ENCODE measurements at regions not wholly inside any gene's neighbourhood (a gene's known extent, or its start where the extent isn't known, plus 50 kb on each side); places are given as distances from the start of the nearest gene placed in this dataset.

DNA sequence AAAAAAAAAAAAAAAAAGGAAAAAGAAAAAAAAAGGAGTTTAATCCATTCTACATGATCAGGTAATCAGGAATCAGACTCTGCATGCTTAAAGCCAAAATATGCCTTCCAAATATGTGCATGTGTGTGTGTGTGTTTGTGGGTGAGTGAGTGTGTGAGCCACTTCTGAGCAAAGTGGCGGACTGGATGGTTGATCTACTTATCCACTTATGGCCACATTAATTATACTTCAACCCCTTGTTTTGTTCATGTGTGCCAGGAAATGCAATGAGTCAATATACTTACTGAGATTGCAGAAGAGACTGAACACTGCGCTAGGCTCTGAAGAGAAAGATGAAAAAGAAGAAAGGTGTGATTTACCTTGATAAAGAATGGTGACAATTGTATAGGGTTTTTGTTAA, 586.5 kb upstream of the NXPH2 start:
- Histone ChIP-seq H3K9me3 (ENCODE audit: control extremely low read depth in 1 of 3, control insufficient read depth in 2 of 3, insufficient read depth in 1 of 3, low read length in 2 of 3) (peaks cover 0 to 2% (median 0%) of the 10 kb centered on the region in 3 donors), H3K4me1 (ENCODE audit: control insufficient read depth in 2 of 2, insufficient read depth in 2 of 2, low read length in 2 of 2) (no peaks in the 10 kb centered on the region), H3K36me3 (replicated peaks in 1 of 2; ENCODE audit: control extremely low read depth in 1 of 2, control insufficient read depth in 1 of 2, extremely low read depth in 1 of 2, insufficient read depth in 2 of 2, low read length in 1 of 2) (no peaks in the 10 kb centered on the region), H4K20me1 (ENCODE audit: control insufficient read depth, insufficient read depth, low read length, poor library complexity, severe bottlenecking) (no peaks in the 10 kb centered on the region), H3K27ac (ENCODE audit: low read length in 2 of 2) (no peak overlapping the region), H3K9ac (ENCODE audit: low read length) (no peak overlapping the region), H2AFZ (ENCODE audit: insufficient read depth, low read depth, low read length, poor library complexity, severe bottlenecking) (no peak overlapping the region), H3K79me2 (ENCODE audit: control insufficient read depth, insufficient read depth, low read length) (no peaks in the 10 kb centered on the region), H3K27me3 (replicated peaks in 1 of 4; ENCODE audit: control extremely low read depth in 1 of 4, control insufficient read depth in 3 of 4, insufficient read depth in 4 of 4, low read length in 3 of 4) (no peaks in the 10 kb centered on the region), H3K4me3 (ENCODE audit: control extremely low read depth in 1 of 5, extremely low read depth in 1 of 5, insufficient read depth in 1 of 5, low read depth in 2 of 5, low read length in 4 of 5) (no peak overlapping the region), H3K4me2 (replicated peaks; ENCODE audit: low read depth, low read length, poor library complexity, severe bottlenecking) (no peak overlapping the region)
- ChIA-PET CTCF (no interaction called here), POLR2A (no interaction called here)
- no peak overlapping the region for H3K4me3 Mint-ChIP-seq
- H3K9me3 Mint-ChIP-seq (ENCODE audit: insufficient read depth): no peaks in the 10 kb centered on the region
- H3K4me1 Mint-ChIP-seq: no peaks in the 10 kb centered on the region
- DNase-seq: no peak
- WGBS (ENCODE audit: insufficient coverage): 100% methylated on average over 1 of the region's 2 CpGs
- ATAC-seq (ENCODE audit: low read depth): no peak
- no peaks in the 10 kb centered on the region for H3K27me3 Mint-ChIP-seq
- no peak for TF ChIP-seq EZH2 (IDR thresholded peaks at IDR 0.05; ENCODE audit: borderline replicate concordance, insufficient read depth, low read depth, low read length, poor library complexity, severe bottlenecking)
- TF ChIP-seq, protein P1, sequence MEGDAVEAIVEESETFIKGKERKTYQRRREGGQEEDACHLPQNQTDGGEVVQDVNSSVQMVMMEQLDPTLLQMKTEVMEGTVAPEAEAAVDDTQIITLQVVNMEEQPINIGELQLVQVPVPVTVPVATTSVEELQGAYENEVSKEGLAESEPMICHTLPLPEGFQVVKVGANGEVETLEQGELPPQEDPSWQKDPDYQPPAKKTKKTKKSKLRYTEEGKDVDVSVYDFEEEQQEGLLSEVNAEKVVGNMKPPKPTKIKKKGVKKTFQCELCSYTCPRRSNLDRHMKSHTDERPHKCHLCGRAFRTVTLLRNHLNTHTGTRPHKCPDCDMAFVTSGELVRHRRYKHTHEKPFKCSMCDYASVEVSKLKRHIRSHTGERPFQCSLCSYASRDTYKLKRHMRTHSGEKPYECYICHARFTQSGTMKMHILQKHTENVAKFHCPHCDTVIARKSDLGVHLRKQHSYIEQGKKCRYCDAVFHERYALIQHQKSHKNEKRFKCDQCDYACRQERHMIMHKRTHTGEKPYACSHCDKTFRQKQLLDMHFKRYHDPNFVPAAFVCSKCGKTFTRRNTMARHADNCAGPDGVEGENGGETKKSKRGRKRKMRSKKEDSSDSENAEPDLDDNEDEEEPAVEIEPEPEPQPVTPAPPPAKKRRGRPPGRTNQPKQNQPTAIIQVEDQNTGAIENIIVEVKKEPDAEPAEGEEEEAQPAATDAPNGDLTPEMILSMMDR (IDR thresholded peaks at IDR 0.05): no peak
- H3K27ac Mint-ChIP-seq: no peak overlapping the region
- intact Hi-C loops (cut with micrococcal nuclease): no loop called here

DNA sequence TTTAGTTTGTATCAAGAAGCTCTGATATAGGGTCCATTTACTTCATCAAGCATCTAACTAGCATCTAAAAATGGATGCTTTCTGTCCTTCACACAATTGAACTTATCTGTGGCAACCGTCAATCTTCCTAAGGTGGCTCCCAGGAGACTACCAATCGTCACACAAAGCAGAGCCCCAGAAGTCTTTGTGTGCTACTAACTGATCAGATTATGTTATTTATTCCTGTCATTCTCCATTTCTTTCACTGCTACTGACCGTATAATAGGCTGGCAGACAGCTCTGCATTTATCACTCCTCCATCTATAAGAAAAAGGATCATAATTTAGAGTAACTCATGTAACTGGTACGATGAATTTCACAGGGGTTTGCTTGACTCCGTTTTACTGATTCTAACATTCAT, 585.0 kb upstream of the NXPH2 start:
- POLR2A ChIA-PET: no interaction called here
- no peak for TF ChIP-seq EZH2 (IDR thresholded peaks at IDR 0.05; ENCODE audit: borderline replicate concordance, insufficient read depth, low read depth, low read length, poor library complexity, severe bottlenecking)
- TF ChIP-seq, protein P1 (IDR thresholded peaks at IDR 0.05): no peak
- H3K27ac Mint-ChIP-seq: no peak overlapping the region
- Histone ChIP-seq H3K4me3 (ENCODE audit: control extremely low read depth in 1 of 5, extremely low read depth in 1 of 5, insufficient read depth in 1 of 5, low read depth in 2 of 5, low read length in 4 of 5) (no peak overlapping the region), H4K20me1 (ENCODE audit: control insufficient read depth, insufficient read depth, low read length, poor library complexity, severe bottlenecking) (no peaks in the 10 kb centered on the region), H3K9ac (ENCODE audit: low read length) (no peak overlapping the region), H3K79me2 (ENCODE audit: control insufficient read depth, insufficient read depth, low read length) (no peaks in the 10 kb centered on the region), H3K4me2 (replicated peaks; ENCODE audit: low read depth, low read length, poor library complexity, severe bottlenecking) (no peak overlapping the region), H3K36me3 (replicated peaks in 1 of 2; ENCODE audit: control extremely low read depth in 1 of 2, control insufficient read depth in 1 of 2, extremely low read depth in 1 of 2, insufficient read depth in 2 of 2, low read length in 1 of 2) (no peaks in the 10 kb centered on the region), H3K4me1 (ENCODE audit: control insufficient read depth in 2 of 2, insufficient read depth in 2 of 2, low read length in 2 of 2) (no peaks in the 10 kb centered on the region), H3K27ac (ENCODE audit: low read length in 2 of 2) (no peak overlapping the region), H3K9me3 (ENCODE audit: control extremely low read depth in 1 of 3, control insufficient read depth in 2 of 3, insufficient read depth in 1 of 3, low read length in 2 of 3) (no peaks in the 10 kb centered on the region), H3K27me3 (replicated peaks in 1 of 4; ENCODE audit: control extremely low read depth in 1 of 4, control insufficient read depth in 3 of 4, insufficient read depth in 4 of 4, low read length in 3 of 4) (no peaks in the 10 kb centered on the region), H2AFZ (ENCODE audit: insufficient read depth, low read depth, low read length, poor library complexity, severe bottlenecking) (no peak overlapping the region)
- CTCF ChIA-PET: no interaction called here
- intact Hi-C loops (cut with micrococcal nuclease): no loop called here
- DNase-seq (no peak), ATAC-seq (ENCODE audit: low read depth) (no peak)
- H3K27me3 Mint-ChIP-seq: no peaks in the 10 kb centered on the region
- no peaks in the 10 kb centered on the region for H3K4me1 Mint-ChIP-seq
- H3K4me3 Mint-ChIP-seq: no peak overlapping the region
- no peaks in the 10 kb centered on the region for H3K9me3 Mint-ChIP-seq (ENCODE audit: insufficient read depth)
- 80% methylated on average over 1 of the region's 5 CpGs for WGBS (ENCODE audit: insufficient coverage)

Measured in B cell (primary cell).